Endothelial cell of umbilical vein (primary cell): ENCODE measurements at regions not wholly inside any gene's neighbourhood (a gene's known extent, or its start where the extent isn't known, plus 50 kb on each side); places are given as distances from the start of the nearest gene placed in this dataset.

Experiments
- BruUV-seq: library from RNA; stranded (reverse); fragments of 400-500 nt; replicated peaks from 2 replicates; lab custom pipeline; 2021; lab: Mats Ljungman, UMichigan
- CTCF ChIA-PET: fragments of 300-600, 350-600 bp; sonication (Branson Sonifier 250); formaldehyde crosslinking; loops from one replicate; lab custom pipeline; 2021; ENCODE audit warnings: antibody characterized with exemption, inconsistent platforms; lab: Charles Lee
- POLR2A ChIA-PET: fragments of 300-600, 350-600 bp; sonication (Branson Sonifier 250); formaldehyde crosslinking; loops from one replicate; lab custom pipeline; 2021; ENCODE audit warnings: antibody characterized with exemption, inconsistent platforms; lab: Charles Lee
- DNase-seq: peaks from one replicate; pipeline ENCODE4 v3.0.0-alpha.2; 2011; ENCODE audit warnings: low read depth, low spot score
- FAIRE-seq: peaks from 2 replicates; lab custom pipeline; 2011; peaks lifted over from hg19 to GRCh38; lab: Jason Lieb, UNC
- H2AFZ ChIP-seq: 2 replicates; pipeline ENCODE4 v1.6.0; 2012; ENCODE audit warnings: low read depth, low read length, control low read depth, inconsistent platforms
- H3K27ac ChIP-seq: 2 replicates; pipeline ENCODE4 v1.5.1; 2011; ENCODE audit warnings: low read depth, mild to moderate bottlenecking, control low read depth, low read length, moderate library complexity; ENCODE audit not compliant: insufficient read depth
- H3K27me3 ChIP-seq, 2 experiments: 2 replicates each; pipeline versions ENCODE4 v1.6.0 to v1.6.1; 2011; ENCODE audit warnings: low read length in 2 of 2, mixed read lengths in 1 of 2; ENCODE audit not compliant: control insufficient read depth in 2 of 2, insufficient read depth in 2 of 2
- H3K36me3 ChIP-seq, 2 experiments: 2 replicates in 1 of 2; 3 replicates in 1 of 2; pipeline ENCODE4 v1.5.1; 2011; ENCODE audit warnings: low read length in 2 of 2, mild to moderate bottlenecking in 1 of 2, moderate library complexity in 1 of 2; ENCODE audit not compliant: control insufficient read depth in 2 of 2, insufficient read depth in 2 of 2; ENCODE audit errors: extremely low read depth in 1 of 2
- H3K4me1 ChIP-seq: 3 replicates; pipeline ENCODE4 v1.5.1; 2011; ENCODE audit warnings: mild to moderate bottlenecking, low read length; ENCODE audit not compliant: control insufficient read depth, insufficient read depth; ENCODE audit errors: extremely low read depth
- H3K4me2 ChIP-seq: 2 replicates; pipeline ENCODE4 v1.6.1; 2011; ENCODE audit warnings: low read length, control low read depth, mixed read lengths; ENCODE audit not compliant: insufficient read depth
- H3K4me3 ChIP-seq, 3 experiments: fragments of 200-600 bp in 1 of 3; sonication (generic), shearing (Covaris generic) in 1 of 3; replicated peaks in 1 of 3; 2 replicates each; pipeline ENCODE4 v1.5.1; 2011 to 2016; ENCODE audit warnings: control low read depth in 3 of 3, low read length in 3 of 3, mild to moderate bottlenecking in 2 of 3, inconsistent platforms in 1 of 3, low read depth in 1 of 3, moderate library complexity in 1 of 3; ENCODE audit not compliant: insufficient read depth in 1 of 3
- H3K79me2 ChIP-seq: 2 replicates; pipeline ENCODE4 v1.6.0; 2012; ENCODE audit warnings: low read length, inconsistent platforms; ENCODE audit not compliant: control insufficient read depth, insufficient read depth
- H3K9ac ChIP-seq: replicated peaks from 2 replicates; pipeline ENCODE3; 2011; ENCODE audit warnings: low read length, control low read depth; ENCODE audit not compliant: insufficient read depth; ENCODE audit errors: extremely low read depth
- H3K9me1 ChIP-seq: replicated peaks from 3 replicates; pipeline ENCODE4 v1.6.0; 2011; ENCODE audit warnings: mild to moderate bottlenecking, low read length; ENCODE audit not compliant: control insufficient read depth, insufficient read depth; ENCODE audit errors: extremely low read depth
- H3K9me3 ChIP-seq: replicated peaks from 2 replicates; pipeline ENCODE4 v1.5.1; 2012; ENCODE audit warnings: low read length, inconsistent platforms; ENCODE audit not compliant: control insufficient read depth, insufficient read depth
- H4K20me1 ChIP-seq: replicated peaks from 2 replicates; pipeline ENCODE3; 2011; ENCODE audit warnings: mild to moderate bottlenecking, low read length; ENCODE audit not compliant: control insufficient read depth, insufficient read depth; ENCODE audit errors: extremely low read depth
- CTCF ChIP-seq, 2 donors: IDR thresholded peaks; 1 replicate in 1 of 2; 2 replicates in 1 of 2; pipeline ENCODE4 v1.5.1; 2011; ENCODE audit warnings: low read length in 2 of 2, mild to moderate bottlenecking in 2 of 2, moderate library complexity in 2 of 2, control low read depth in 1 of 2, inconsistent platforms in 1 of 2, low read depth in 1 of 2; ENCODE audit not compliant: insufficient read depth in 1 of 2; ENCODE audit errors: extremely low read depth in 1 of 2
- EZH2 ChIP-seq: IDR thresholded peaks from 2 replicates; pipeline ENCODE4 v1.6.1; 2012; ENCODE audit warnings: borderline replicate concordance, low read depth, mild to moderate bottlenecking, moderate library complexity, low read length, inconsistent platforms; ENCODE audit not compliant: severe bottlenecking
- FOS ChIP-seq: IDR thresholded peaks from 2 replicates; pipeline ENCODE4 v1.6.1; 2011; ENCODE audit warnings: mild to moderate bottlenecking, low read length, moderate library complexity, borderline replicate concordance; ENCODE audit not compliant: insufficient read depth
- GATA2 ChIP-seq: IDR thresholded peaks from 2 replicates; pipeline ENCODE4 v1.7.0; 2011; ENCODE audit warnings: low read depth, mild to moderate bottlenecking, moderate library complexity, mixed read lengths, low read length; ENCODE audit not compliant: insufficient read length, insufficient read depth
- JUN ChIP-seq: IDR thresholded peaks from 2 replicates; pipeline ENCODE4 v1.6.1; 2011; ENCODE audit warnings: borderline replicate concordance, low read depth; ENCODE audit not compliant: insufficient read length, insufficient read depth
- MAX ChIP-seq: IDR thresholded peaks from 2 replicates; pipeline ENCODE4 v1.6.1; 2011; ENCODE audit not compliant: insufficient read depth, insufficient read length
- MYC ChIP-seq: IDR thresholded peaks from one replicate; pipeline ENCODE4 v1.6.1; 2011; ENCODE audit warnings: mild to moderate bottlenecking, low read depth, low read length
- POLR2A ChIP-seq: IDR thresholded peaks from 2 replicates; pipeline ENCODE4 v1.6.1; 2012; ENCODE audit warnings: low read depth, mild to moderate bottlenecking, control low read depth, low read length
- POLR2AphosphoS5 ChIP-seq: IDR thresholded peaks from 2 replicates; pipeline ENCODE4 v1.6.1; 2012; ENCODE audit warnings: low read depth, mild to moderate bottlenecking, control low read depth, low read length, moderate library complexity; ENCODE audit not compliant: insufficient read depth
- dilution Hi-C: fragments of 300-500 bp; cut with MboI; formaldehyde crosslinking; loops from one replicate; pipeline ENCODE4 v1.15.0; 2019; ENCODE audit warnings: low sequenced_read_pairs; ENCODE audit not compliant: extremely low pct_ligation_motif_present
- intact Hi-C: fragments of 100-400 bp; cut with micrococcal nuclease; formaldehyde crosslinking; loops from one replicate; pipeline ENCODE4 v1.10.0; 2022

- ChIA-PET POLR2A (no interaction called here), CTCF (no interaction called here)
- no peaks in the 10 kb centered on the region for H3K27me3 ChIP-seq
- no peaks in the 10 kb centered on the region for H3K4me1 ChIP-seq
- BruUV-seq = no TSS peak
- no peak overlapping the region for H2AFZ ChIP-seq
- H3K27ac ChIP-seq = no peak overlapping the region
- no peak for TF ChIP-seq JUN
- TF ChIP-seq MYC = no peak
- no peak for TF ChIP-seq EZH2
- no peak for TF ChIP-seq CTCF (IDR thresholded peaks at IDR 0.05; ENCODE audit: extremely low read depth in 1 of 2, insufficient read depth in 1 of 2, low read depth in 1 of 2, low read length in 2 of 2)
- TF ChIP-seq MAX = no peak
- H3K36me3 ChIP-seq = no peaks in the 10 kb centered on the region
- no peak for DNase-seq
- H3K4me2 ChIP-seq = no peak overlapping the region
- intact Hi-C loops (no loop called here), dilution Hi-C loops (no loop called here)
- H3K9me1 ChIP-seq = no peaks in the 10 kb centered on the region
- no peak overlapping the region for H3K9ac ChIP-seq
- H3K9me3 ChIP-seq = peaks cover 2% of the 10 kb centered on the region
- no peaks in the 10 kb centered on the region for H4K20me1 ChIP-seq
- no peak overlapping the region for H3K4me3 ChIP-seq
- no peaks in the 10 kb centered on the region for H3K79me2 ChIP-seq
- no peak for FAIRE-seq
These were observed 276.8 kb upstream of the POU3F3 start for GRCh38 chr2:104577143-104577542.

- dilution Hi-C loops = no loop called here
- DNase-seq = no peak
- Histone ChIP-seq H3K27ac (no peak overlapping the region), H3K36me3 (no peaks in the 10 kb centered on the region), H4K20me1 (no peaks in the 10 kb centered on the region), H3K4me3 (no peak overlapping the region), H3K4me2 (no peak overlapping the region), H2AFZ (no peak overlapping the region), H3K4me1 (no peaks in the 10 kb centered on the region), H3K27me3 (no peaks in the 10 kb centered on the region), H3K9ac (no peak overlapping the region), H3K79me2 (no peaks in the 10 kb centered on the region), H3K9me3 (no peaks in the 10 kb centered on the region), H3K9me1 (no peaks in the 10 kb centered on the region)
- CTCF ChIA-PET = no interaction called here
- intact Hi-C loops = no loop called here
- TF ChIP-seq FOS (no peak), JUN (no peak), MAX (no peak), MYC (no peak), CTCF (IDR thresholded peaks at IDR 0.05; ENCODE audit: extremely low read depth in 1 of 2, insufficient read depth in 1 of 2, low read depth in 1 of 2, low read length in 2 of 2) (no peak), GATA2 (no peak), POLR2A (no peak), EZH2 (no peak), POLR2AphosphoS5 (no peak)
- no peak for FAIRE-seq
- POLR2A ChIA-PET = no interaction called here
- BruUV-seq = no TSS peak
These were observed 271.4 kb upstream of the POU3F3 start for GRCh38 chr2:104582471-104582870.
